ENCODE measurements at regions not wholly inside any gene's neighbourhood (a gene's known extent, or its start where the extent isn't known, plus 50 kb on each side); places are given as distances from the start of the nearest gene placed in this dataset.

DNA sequence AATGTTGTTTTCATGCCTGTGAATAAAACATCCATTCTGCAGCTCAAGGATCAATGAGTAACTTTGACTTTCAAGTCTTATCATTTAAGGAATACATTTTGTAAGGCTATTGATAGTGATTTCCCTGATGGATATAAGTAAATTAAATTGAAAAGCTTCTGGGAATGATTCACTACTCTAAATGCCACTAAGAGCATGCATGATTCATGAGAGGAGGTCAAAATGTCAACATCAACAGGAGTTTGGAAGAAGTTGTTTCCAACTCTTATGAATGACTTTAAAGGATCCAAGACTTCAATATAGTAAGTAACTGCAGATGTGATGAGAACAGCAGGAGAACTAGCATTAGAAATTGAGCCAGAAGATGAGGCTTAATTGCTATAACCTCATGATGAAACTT is 1487.3 kb downstream of the PCDH7 start:
- TF ChIP-seq, protein P1, sequence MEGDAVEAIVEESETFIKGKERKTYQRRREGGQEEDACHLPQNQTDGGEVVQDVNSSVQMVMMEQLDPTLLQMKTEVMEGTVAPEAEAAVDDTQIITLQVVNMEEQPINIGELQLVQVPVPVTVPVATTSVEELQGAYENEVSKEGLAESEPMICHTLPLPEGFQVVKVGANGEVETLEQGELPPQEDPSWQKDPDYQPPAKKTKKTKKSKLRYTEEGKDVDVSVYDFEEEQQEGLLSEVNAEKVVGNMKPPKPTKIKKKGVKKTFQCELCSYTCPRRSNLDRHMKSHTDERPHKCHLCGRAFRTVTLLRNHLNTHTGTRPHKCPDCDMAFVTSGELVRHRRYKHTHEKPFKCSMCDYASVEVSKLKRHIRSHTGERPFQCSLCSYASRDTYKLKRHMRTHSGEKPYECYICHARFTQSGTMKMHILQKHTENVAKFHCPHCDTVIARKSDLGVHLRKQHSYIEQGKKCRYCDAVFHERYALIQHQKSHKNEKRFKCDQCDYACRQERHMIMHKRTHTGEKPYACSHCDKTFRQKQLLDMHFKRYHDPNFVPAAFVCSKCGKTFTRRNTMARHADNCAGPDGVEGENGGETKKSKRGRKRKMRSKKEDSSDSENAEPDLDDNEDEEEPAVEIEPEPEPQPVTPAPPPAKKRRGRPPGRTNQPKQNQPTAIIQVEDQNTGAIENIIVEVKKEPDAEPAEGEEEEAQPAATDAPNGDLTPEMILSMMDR (conservative IDR thresholded peaks at IDR 0.05; ENCODE audit: low read depth, low read length): no peak
- no peak for TF ChIP-seq EZH2 (IDR thresholded peaks at IDR 0.05; ENCODE audit: borderline replicate concordance, low read depth, low read length, poor library complexity, severe bottlenecking)
- H3K9me3 ChIP-seq (ENCODE audit: low read depth, low read length, poor library complexity, severe bottlenecking): peaks cover 8% of the 10 kb centered on the region
- POLR2A ChIA-PET (ENCODE audit: low non-redundant PET): interaction anchor here (0.7 kb wide), 1 partner anchor 86 kb away, joined by 4 read pairs; no protein-coding TSS in a partner anchor
- intact Hi-C loops (cut with micrococcal nuclease; ENCODE audit: unreplicated experiment): no loop called here
- CTCF ChIA-PET: no interaction called here
- H3K36me3 ChIP-seq (ENCODE audit: insufficient read depth, low read length, poor library complexity, severe bottlenecking): no peaks in the 10 kb centered on the region
- no peaks in the 10 kb centered on the region for H3K4me1 ChIP-seq (ENCODE audit: insufficient read depth, low read length, poor library complexity, severe bottlenecking)
- no peak overlapping the region for H3K27ac ChIP-seq (ENCODE audit: low read depth, low read length, poor library complexity, severe bottlenecking)
- DNase-seq (ENCODE audit: low spot score): no peak
- BruUV-seq (replicated peaks): no TSS peak
- H3K27me3 ChIP-seq (replicated peaks; ENCODE audit: insufficient read depth, low read depth, low read length, poor library complexity): no peaks in the 10 kb centered on the region
- H3K4me3 ChIP-seq (ENCODE audit: low read depth, low read length, poor library complexity, severe bottlenecking): no peak overlapping the region

DNA sequence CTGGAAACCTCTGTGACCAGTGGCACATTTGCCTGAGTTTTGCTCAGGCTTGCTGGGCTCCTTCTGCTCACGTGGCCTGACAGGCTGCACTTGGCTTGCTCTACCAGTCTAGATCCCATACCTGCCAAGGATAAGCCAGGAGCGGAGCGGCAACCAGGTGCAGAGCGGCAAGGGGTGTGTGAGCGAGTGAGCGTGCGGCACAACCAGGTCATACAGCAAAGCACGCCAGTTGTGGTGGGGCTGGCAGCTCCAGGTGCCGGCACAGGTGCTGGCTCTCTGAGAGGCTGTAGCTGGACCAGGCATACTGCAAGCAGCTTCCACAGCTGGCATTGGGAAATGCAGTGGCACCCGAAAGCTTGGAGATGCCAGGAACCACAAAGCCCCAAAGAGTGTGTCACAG is 1495.1 kb downstream of the PCDH7 start:
- Histone ChIP-seq H3K27me3 (replicated peaks; ENCODE audit: insufficient read depth, low read depth, low read length, poor library complexity) (no peaks in the 10 kb centered on the region), H3K4me3 (ENCODE audit: low read depth, low read length, poor library complexity, severe bottlenecking) (no peak overlapping the region), H3K36me3 (ENCODE audit: insufficient read depth, low read length, poor library complexity, severe bottlenecking) (no peaks in the 10 kb centered on the region), H3K9me3 (ENCODE audit: low read depth, low read length, poor library complexity, severe bottlenecking) (no peaks in the 10 kb centered on the region), H3K27ac (ENCODE audit: low read depth, low read length, poor library complexity, severe bottlenecking) (no peak overlapping the region), H3K4me1 (ENCODE audit: insufficient read depth, low read length, poor library complexity, severe bottlenecking) (no peaks in the 10 kb centered on the region)
- intact Hi-C loops (cut with micrococcal nuclease; ENCODE audit: unreplicated experiment): no loop called here
- ChIA-PET POLR2A (ENCODE audit: low non-redundant PET) (no interaction called here), CTCF (no interaction called here)
- no peak for DNase-seq (ENCODE audit: low spot score)
- BruUV-seq (replicated peaks): no TSS peak
- no peak for TF ChIP-seq EZH2 (IDR thresholded peaks at IDR 0.05; ENCODE audit: borderline replicate concordance, low read depth, low read length, poor library complexity, severe bottlenecking)
- TF ChIP-seq, protein P1 (conservative IDR thresholded peaks at IDR 0.05; ENCODE audit: low read depth, low read length): no peak

DNA sequence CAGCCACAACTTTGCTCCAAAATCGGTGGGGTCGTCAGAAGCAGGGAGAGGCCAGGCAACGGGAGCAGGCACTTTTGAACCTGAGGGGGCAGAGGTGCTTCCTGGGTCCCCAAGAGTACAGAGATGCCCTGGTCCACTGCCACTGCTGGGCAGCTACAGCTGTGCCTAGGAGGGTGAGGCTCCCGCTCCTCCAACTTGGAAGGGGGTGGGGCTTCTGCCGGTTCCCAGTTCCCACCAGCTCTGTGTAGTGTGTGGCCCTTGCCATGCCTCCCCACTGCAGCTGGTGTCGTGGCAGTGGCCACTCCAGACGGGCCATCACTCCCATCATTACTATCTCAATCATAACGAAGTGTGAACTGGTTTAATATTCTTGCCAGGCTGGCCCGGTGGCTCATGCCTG is 1496.3 kb downstream of the PCDH7 start:
- CTCF ChIA-PET: no interaction called here
- no TSS peak for BruUV-seq (replicated peaks)
- TF ChIP-seq EZH2 (IDR thresholded peaks at IDR 0.05; ENCODE audit: borderline replicate concordance, low read depth, low read length, poor library complexity, severe bottlenecking): no peak
- TF ChIP-seq, protein P1 (conservative IDR thresholded peaks at IDR 0.05; ENCODE audit: low read depth, low read length): no peak

More for the DNA sequence above, 1496.3 kb downstream of the PCDH7 start:
- no peaks in the 10 kb centered on the region for H3K4me1 ChIP-seq (ENCODE audit: insufficient read depth, low read length, poor library complexity, severe bottlenecking)
- H3K27ac ChIP-seq (ENCODE audit: low read depth, low read length, poor library complexity, severe bottlenecking): no peak overlapping the region
- no peak for DNase-seq (ENCODE audit: low spot score)
- no peaks in the 10 kb centered on the region for H3K27me3 ChIP-seq (replicated peaks; ENCODE audit: insufficient read depth, low read depth, low read length, poor library complexity)
- H3K36me3 ChIP-seq (ENCODE audit: insufficient read depth, low read length, poor library complexity, severe bottlenecking): no peaks in the 10 kb centered on the region
- H3K4me3 ChIP-seq (ENCODE audit: low read depth, low read length, poor library complexity, severe bottlenecking): no peak overlapping the region
- H3K9me3 ChIP-seq (ENCODE audit: low read depth, low read length, poor library complexity, severe bottlenecking): no peaks in the 10 kb centered on the region
- intact Hi-C loops (cut with micrococcal nuclease; ENCODE audit: unreplicated experiment): no loop called here
- POLR2A ChIA-PET (ENCODE audit: low non-redundant PET): no interaction called here
